BE2C (cell line): ENCODE measurements at regions not wholly inside any gene's neighbourhood (a gene's known extent, or its start where the extent isn't known, plus 50 kb on each side); places are given as distances from the start of the nearest gene placed in this dataset.
A peak's percentile ranks its signal among the peaks of the same experiment; 100 is the strongest.

Source experiments
- DNase-seq: peaks from one replicate; pipeline ENCODE4 v3.0.0-alpha.2; 2020
- H3K27me3 ChIP-seq: fragments of 250-450 bp; sonication (Bioruptor Pico); 2 replicates; pipeline ENCODE4 v1.5.1; 2020; ENCODE audit warnings: mild to moderate bottlenecking
- H3K36me3 ChIP-seq: fragments of 250-450 bp; sonication (Bioruptor Pico); 2 replicates; pipeline ENCODE4 v1.5.1; 2020; ENCODE audit warnings: mild to moderate bottlenecking
- H3K4me1 ChIP-seq: fragments of 250-450 bp; sonication (Bioruptor Pico); 2 replicates; pipeline ENCODE4 v1.5.1; 2020
- H3K4me3 ChIP-seq: 2 replicates; pipeline ENCODE4 v1.5.1; 2011; ENCODE audit warnings: low read depth, low read length
- H3K9me3 ChIP-seq: fragments of 250-450 bp; sonication (Bioruptor Pico); 2 replicates; pipeline ENCODE4 v1.5.1; 2020
- CTCF ChIP-seq: IDR thresholded peaks from 2 replicates; pipeline ENCODE4 v1.5.1; 2012; ENCODE audit warnings: mild to moderate bottlenecking, low read depth, low read length

GRCh38 chr10:124251317-124252065 lies 158.1 kb upstream of the CHST15 start:
- Histone ChIP-seq H3K4me1 (peaks cover 12% of the 10 kb centered on the region), H3K27me3 (no peaks in the 10 kb centered on the region), H3K36me3 (no peaks in the 10 kb centered on the region), H3K9me3 (no peaks in the 10 kb centered on the region), H3K4me3 (no peak overlapping the region)
- TF ChIP-seq CTCF = no peak
- DNase-seq = no peak

- Histone ChIP-seq H3K4me3 (no peak overlapping the region), H3K27me3 (no peaks in the 10 kb centered on the region), H3K4me1 (peaks cover 12% of the 10 kb centered on the region), H3K9me3 (no peaks in the 10 kb centered on the region), H3K36me3 (no peaks in the 10 kb centered on the region)
- DNase-seq = no peak
- TF ChIP-seq CTCF = no peak
These were observed 157.1 kb upstream of the CHST15 start for GRCh38 chr10:124250506-124250905.

- Histone ChIP-seq H3K4me1 (peaks cover 7% of the 10 kb centered on the region), H3K4me3 (no peak overlapping the region), H3K36me3 (no peaks in the 10 kb centered on the region), H3K9me3 (no peaks in the 10 kb centered on the region), H3K27me3 (no peaks in the 10 kb centered on the region)
- DNase-seq = no peak
- peak; percentile 33 for TF ChIP-seq CTCF
These were observed 156.5 kb upstream of the CHST15 start for GRCh38 chr10:124249812-124250432.

GRCh38 chr10:124249196-124249595 lies 155.8 kb upstream of the CHST15 start:
- Histone ChIP-seq H3K36me3 (no peaks in the 10 kb centered on the region), H3K4me1 (peaks cover 3% of the 10 kb centered on the region), H3K27me3 (no peaks in the 10 kb centered on the region), H3K4me3 (no peak overlapping the region), H3K9me3 (no peaks in the 10 kb centered on the region)
- TF ChIP-seq CTCF = no peak
- no peak for DNase-seq

- no peak for TF ChIP-seq CTCF
- Histone ChIP-seq H3K27me3 (no peaks in the 10 kb centered on the region), H3K9me3 (no peaks in the 10 kb centered on the region), H3K4me1 (peaks cover 8% of the 10 kb centered on the region), H3K4me3 (no peak overlapping the region), H3K36me3 (no peaks in the 10 kb centered on the region)
- DNase-seq = no peak
These were observed 155.0 kb upstream of the CHST15 start for GRCh38 chr10:124248056-124249045.
